ENCODE measurements at regions not wholly inside any gene's neighbourhood (a gene's known extent, or its start where the extent isn't known, plus 50 kb on each side); places are given as distances from the start of the nearest gene placed in this dataset.

GRCh38 chr1:233843525-233844204 is 60.8 kb upstream of the SLC35F3 start:
- Mint-ChIP-seq H3K9me3 (ENCODE audit: insufficient read depth) (peaks cover 2% of the 10 kb centered on the region), H3K27me3 (no peaks in the 10 kb centered on the region), H3K4me3 (no peak overlapping the region), H3K27ac (no peak overlapping the region), H3K4me1 (no peaks in the 10 kb centered on the region)
- no peaks in the 10 kb centered on the region for H3K27me3 ChIP-seq (replicated peaks in 1 of 4; ENCODE audit: control extremely low read depth in 1 of 4, control insufficient read depth in 3 of 4, insufficient read depth in 4 of 4, low read length in 3 of 4)
- no peak overlapping the region for H3K4me3 ChIP-seq (ENCODE audit: control extremely low read depth in 1 of 5, extremely low read depth in 1 of 5, insufficient read depth in 1 of 5, low read depth in 2 of 5, low read length in 4 of 5)
- intact Hi-C loops (cut with micrococcal nuclease) = no loop called here
- H3K9me3 ChIP-seq (ENCODE audit: control extremely low read depth in 1 of 3, control insufficient read depth in 2 of 3, insufficient read depth in 1 of 3, low read length in 2 of 3) = peaks cover 0 to 9% (median 5%) of the 10 kb centered on the region in 3 donors
- no peaks in the 10 kb centered on the region for H3K79me2 ChIP-seq (ENCODE audit: control insufficient read depth, insufficient read depth, low read length)
- ATAC-seq (ENCODE audit: low read depth) = no peak
- no peak overlapping the region for H3K27ac ChIP-seq (ENCODE audit: low read length in 2 of 2)
- no peak overlapping the region for H3K9ac ChIP-seq (ENCODE audit: low read length)
- H3K4me2 ChIP-seq (replicated peaks; ENCODE audit: low read depth, low read length, poor library complexity, severe bottlenecking) = no peak overlapping the region
- no peak for TF ChIP-seq EZH2 (IDR thresholded peaks at IDR 0.05; ENCODE audit: borderline replicate concordance, insufficient read depth, low read depth, low read length, poor library complexity, severe bottlenecking)
- no peak for TF ChIP-seq CTCF (IDR thresholded peaks at IDR 0.05)
- ChIA-PET POLR2A (no interaction called here), CTCF (no interaction called here)
- WGBS (ENCODE audit: insufficient coverage) = 84% methylated on average over 8 of the region's 9 CpGs
- no peak for DNase-seq
- H3K4me1 ChIP-seq (ENCODE audit: control insufficient read depth in 2 of 2, insufficient read depth in 2 of 2, low read length in 2 of 2) = no peaks in the 10 kb centered on the region
- H4K20me1 ChIP-seq (ENCODE audit: control insufficient read depth, insufficient read depth, low read length, poor library complexity, severe bottlenecking) = no peaks in the 10 kb centered on the region
- H2AFZ ChIP-seq (ENCODE audit: insufficient read depth, low read depth, low read length, poor library complexity, severe bottlenecking) = no peak overlapping the region
- H3K36me3 ChIP-seq (replicated peaks in 1 of 2; ENCODE audit: control extremely low read depth in 1 of 2, control insufficient read depth in 1 of 2, extremely low read depth in 1 of 2, insufficient read depth in 2 of 2, low read length in 1 of 2) = no peaks in the 10 kb centered on the region

GRCh38 chr1:233844275-233844674 is 60.2 kb upstream of the SLC35F3 start:
- Histone ChIP-seq H3K27ac (ENCODE audit: low read length in 2 of 2) (no peak overlapping the region), H3K27me3 (replicated peaks in 1 of 4; ENCODE audit: control extremely low read depth in 1 of 4, control insufficient read depth in 3 of 4, insufficient read depth in 4 of 4, low read length in 3 of 4) (no peaks in the 10 kb centered on the region), H3K9me3 (ENCODE audit: control extremely low read depth in 1 of 3, control insufficient read depth in 2 of 3, insufficient read depth in 1 of 3, low read length in 2 of 3) (peaks cover 0 to 9% (median 5%) of the 10 kb centered on the region in 3 donors), H3K4me3 (ENCODE audit: control extremely low read depth in 1 of 5, extremely low read depth in 1 of 5, insufficient read depth in 1 of 5, low read depth in 2 of 5, low read length in 4 of 5) (no peak overlapping the region), H3K36me3 (replicated peaks in 1 of 2; ENCODE audit: control extremely low read depth in 1 of 2, control insufficient read depth in 1 of 2, extremely low read depth in 1 of 2, insufficient read depth in 2 of 2, low read length in 1 of 2) (no peaks in the 10 kb centered on the region), H4K20me1 (ENCODE audit: control insufficient read depth, insufficient read depth, low read length, poor library complexity, severe bottlenecking) (no peaks in the 10 kb centered on the region), H2AFZ (ENCODE audit: insufficient read depth, low read depth, low read length, poor library complexity, severe bottlenecking) (no peak overlapping the region), H3K9ac (ENCODE audit: low read length) (no peak overlapping the region), H3K4me1 (ENCODE audit: control insufficient read depth in 2 of 2, insufficient read depth in 2 of 2, low read length in 2 of 2) (no peaks in the 10 kb centered on the region), H3K79me2 (ENCODE audit: control insufficient read depth, insufficient read depth, low read length) (no peaks in the 10 kb centered on the region), H3K4me2 (replicated peaks; ENCODE audit: low read depth, low read length, poor library complexity, severe bottlenecking) (no peak overlapping the region)
- WGBS (ENCODE audit: insufficient coverage) = no CpG with 5 or more reads among the region's 2 CpGs
- CTCF ChIA-PET = no interaction called here
- no peak overlapping the region for H3K27ac Mint-ChIP-seq
- intact Hi-C loops (cut with micrococcal nuclease) = no loop called here
- H3K4me3 Mint-ChIP-seq = no peak overlapping the region
- ATAC-seq (ENCODE audit: low read depth) (no peak), DNase-seq (no peak)
- TF ChIP-seq EZH2 (IDR thresholded peaks at IDR 0.05; ENCODE audit: borderline replicate concordance, insufficient read depth, low read depth, low read length, poor library complexity, severe bottlenecking) = no peak
- POLR2A ChIA-PET = no interaction called here
- peaks cover 2% of the 10 kb centered on the region for H3K9me3 Mint-ChIP-seq (ENCODE audit: insufficient read depth)
- no peaks in the 10 kb centered on the region for H3K27me3 Mint-ChIP-seq
- H3K4me1 Mint-ChIP-seq = no peaks in the 10 kb centered on the region

All from B cell (primary cell).